ENCODE measurements at regions not wholly inside any gene's neighbourhood (a gene's known extent, or its start where the extent isn't known, plus 50 kb on each side); places are given as distances from the start of the nearest gene placed in this dataset.
"Not testable (repeated sequence)": the region's sequence is repeated elsewhere in the genome, so short reads cannot be mapped to it uniquely, and the experiment has no call there.

- DNase-seq (ENCODE audit: low read depth) = no peak
Measured at GRCh38 chr10:86579883-86580520, 58.4 kb upstream of the WAPL start.

GRCh38 chr10:86580521-86580891, 58.9 kb upstream of the WAPL start:
- DNase-seq (ENCODE audit: low read depth) = no peak

- DNase-seq (ENCODE audit: low read depth) = no peak
Measured at GRCh38 chr10:86583983-86584382, 62.4 kb upstream of the WAPL start.

GRCh38 chr10:86585037-86585929, 63.7 kb upstream of the WAPL start:
- peak; percentile 62 for DNase-seq (ENCODE audit: low read depth)

GRCh38 chr10:86586516-86586915, 64.9 kb upstream of the WAPL start:
- no peak for DNase-seq (ENCODE audit: low read depth)

GRCh38 chr10:86588781-86589180, 65.6 kb upstream of the OPN4 start:
- not testable (repeated sequence) for DNase-seq (ENCODE audit: low read depth)

- DNase-seq (ENCODE audit: low read depth) = no peak
Measured at GRCh38 chr10:86591436-86591835, 62.9 kb upstream of the OPN4 start.

- no peak for DNase-seq (ENCODE audit: low read depth)
Measured at GRCh38 chr10:86592413-86592812, 61.9 kb upstream of the OPN4 start.

GRCh38 chr10:86594535-86594934, 59.8 kb upstream of the OPN4 start:
- peak; percentile 64 for DNase-seq (ENCODE audit: low read depth)

- no peak for DNase-seq (ENCODE audit: low read depth)
Measured at GRCh38 chr10:86595496-86595895, 58.9 kb upstream of the OPN4 start.

- DNase-seq (ENCODE audit: low read depth) = no peak
Measured at GRCh38 chr10:86596266-86596665, 58.1 kb upstream of the OPN4 start.

GRCh38 chr10:86597306-86597705, 57.0 kb upstream of the OPN4 start:
- DNase-seq (ENCODE audit: low read depth) = no peak

- DNase-seq (ENCODE audit: low read depth) = no peak
Measured at GRCh38 chr10:86598151-86598550, 56.2 kb upstream of the OPN4 start.

- DNase-seq (ENCODE audit: low read depth) = no peak
Measured at GRCh38 chr10:86599041-86599440, 55.3 kb upstream of the OPN4 start.

GRCh38 chr10:86599729-86600128, 54.6 kb upstream of the OPN4 start:
- peak; percentile 29 for DNase-seq (ENCODE audit: low read depth)

GRCh38 chr10:86600296-86600695, 54.1 kb upstream of the OPN4 start:
- no peak for DNase-seq (ENCODE audit: low read depth)

GRCh38 chr10:86601956-86602602, 52.3 kb upstream of the OPN4 start:
- no peak for DNase-seq (ENCODE audit: low read depth)

GRCh38 chr10:86603256-86603655, 51.1 kb upstream of the OPN4 start:
- no peak for DNase-seq (ENCODE audit: low read depth)

All from Daoy (cell line).